ENCODE measurements at regions not wholly inside any gene's neighbourhood (a gene's known extent, or its start where the extent isn't known, plus 50 kb on each side); places are given as distances from the start of the nearest gene placed in this dataset.
"Not testable (repeated sequence)": the region's sequence is repeated elsewhere in the genome, so short reads cannot be mapped to it uniquely, and the experiment has no call there.

- DNase-seq, result no peak
- Histone ChIP-seq H3K36me3 (replicated peaks; ENCODE audit: control insufficient read depth, insufficient read depth, low read length) (no peaks in the 10 kb centered on the region), H3K27me3 (ENCODE audit: control insufficient read depth, insufficient read depth, low read length) (no peaks in the 10 kb centered on the region), H3K4me3 (ENCODE audit: insufficient read depth, low read depth, low read length) (no peak overlapping the region)
Observed at GRCh38 chr6:11889572-11889971, 111.0 kb upstream of the ADTRP start.

GRCh38 chr6:11888727-11889126 lies 110.1 kb upstream of the ADTRP start:
- Histone ChIP-seq H3K36me3 (replicated peaks; ENCODE audit: control insufficient read depth, insufficient read depth, low read length) (no peaks in the 10 kb centered on the region), H3K4me3 (ENCODE audit: insufficient read depth, low read depth, low read length) (no peak overlapping the region), H3K27me3 (ENCODE audit: control insufficient read depth, insufficient read depth, low read length) (no peaks in the 10 kb centered on the region)
- no peak for DNase-seq

DNA sequence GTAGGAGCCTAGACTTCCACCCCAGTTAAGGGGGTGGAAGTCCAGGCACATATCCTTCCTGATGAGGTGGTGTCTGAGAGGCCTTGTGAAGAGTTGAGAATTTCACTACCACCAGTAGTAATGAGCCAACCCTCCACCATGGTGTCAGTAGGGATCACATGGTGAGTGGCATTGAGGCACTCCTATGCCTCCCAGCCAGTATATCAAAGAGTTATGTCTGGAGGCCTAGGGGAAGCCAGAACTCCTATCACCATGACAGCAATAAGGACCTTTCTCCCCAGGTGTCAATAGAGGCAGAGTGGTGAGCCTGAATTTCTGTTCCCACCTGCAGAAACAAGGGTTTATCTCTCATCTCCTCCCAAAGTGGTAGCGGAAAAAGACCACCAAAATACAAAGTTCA lies 106.6 kb upstream of the ADTRP start:
- Histone ChIP-seq H3K36me3 (replicated peaks; ENCODE audit: control insufficient read depth, insufficient read depth, low read length) (no peaks in the 10 kb centered on the region), H3K27me3 (ENCODE audit: control insufficient read depth, insufficient read depth, low read length) (no peaks in the 10 kb centered on the region), H3K4me3 (ENCODE audit: insufficient read depth, low read depth, low read length) (no peak overlapping the region)
- no peak for DNase-seq

GRCh38 chr6:11883471-11883870 lies 104.9 kb upstream of the ADTRP start:
- DNase-seq; H3K4me3 ChIP-seq (ENCODE audit: insufficient read depth, low read depth, low read length); H3K36me3 ChIP-seq (replicated peaks; ENCODE audit: control insufficient read depth, insufficient read depth, low read length); H3K27me3 ChIP-seq (ENCODE audit: control insufficient read depth, insufficient read depth, low read length): not testable (repeated sequence)

- H3K36me3 ChIP-seq (replicated peaks; ENCODE audit: control insufficient read depth, insufficient read depth, low read length); H3K27me3 ChIP-seq (ENCODE audit: control insufficient read depth, insufficient read depth, low read length); H3K4me3 ChIP-seq (ENCODE audit: insufficient read depth, low read depth, low read length); DNase-seq: not testable (repeated sequence)
Observed at GRCh38 chr6:11880156-11880555, 101.6 kb upstream of the ADTRP start.

- Histone ChIP-seq H3K36me3 (replicated peaks; ENCODE audit: control insufficient read depth, insufficient read depth, low read length) (no peaks in the 10 kb centered on the region), H3K4me3 (ENCODE audit: insufficient read depth, low read depth, low read length) (no peak overlapping the region), H3K27me3 (ENCODE audit: control insufficient read depth, insufficient read depth, low read length) (no peaks in the 10 kb centered on the region)
- DNase-seq, result no peak
Observed at GRCh38 chr6:11878735-11879134, 100.1 kb upstream of the ADTRP start.

- Histone ChIP-seq H3K36me3 (replicated peaks; ENCODE audit: control insufficient read depth, insufficient read depth, low read length) (no peaks in the 10 kb centered on the region), H3K4me3 (ENCODE audit: insufficient read depth, low read depth, low read length) (no peak overlapping the region), H3K27me3 (ENCODE audit: control insufficient read depth, insufficient read depth, low read length) (no peaks in the 10 kb centered on the region)
- DNase-seq, result no peak
Observed at GRCh38 chr6:11878029-11878428, 99.4 kb upstream of the ADTRP start.

DNA sequence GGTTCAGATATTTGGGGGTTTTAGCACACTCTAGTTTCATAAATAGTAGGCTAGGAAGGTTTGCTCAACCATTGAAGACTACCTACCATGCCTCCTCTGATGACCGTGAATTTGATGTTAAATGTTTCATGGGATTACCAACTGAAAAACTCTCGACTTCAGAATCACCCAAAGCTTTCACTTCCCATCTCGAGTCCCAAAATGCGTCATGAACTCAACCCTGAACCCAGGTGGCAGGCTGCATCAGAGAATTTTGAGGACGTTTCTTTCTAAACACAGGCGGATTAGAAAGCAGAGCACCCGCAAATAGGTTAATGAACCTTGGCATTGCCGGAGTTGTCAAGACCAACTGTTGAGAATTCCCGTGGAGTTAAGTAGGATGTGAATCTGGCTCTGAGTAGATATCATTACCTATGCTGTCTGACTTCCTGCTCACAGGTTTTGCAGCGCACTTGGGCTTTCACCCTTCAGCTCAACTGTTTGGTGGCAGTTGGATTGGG lies 98.4 kb upstream of the ADTRP start:
- H3K36me3 ChIP-seq (replicated peaks; ENCODE audit: control insufficient read depth, insufficient read depth, low read length), result no peaks in the 10 kb centered on the region
- H3K4me3 ChIP-seq (ENCODE audit: insufficient read depth, low read depth, low read length), result no peak overlapping the region
- DNase-seq, result no peak
- no peaks in the 10 kb centered on the region for H3K27me3 ChIP-seq (ENCODE audit: control insufficient read depth, insufficient read depth, low read length)

- no peaks in the 10 kb centered on the region for H3K27me3 ChIP-seq (ENCODE audit: control insufficient read depth, insufficient read depth, low read length)
- no peaks in the 10 kb centered on the region for H3K36me3 ChIP-seq (replicated peaks; ENCODE audit: control insufficient read depth, insufficient read depth, low read length)
- no peak for DNase-seq
- H3K4me3 ChIP-seq (ENCODE audit: insufficient read depth, low read depth, low read length), result no peak overlapping the region
Observed at GRCh38 chr6:11875325-11876109, 96.9 kb upstream of the ADTRP start.

DNA sequence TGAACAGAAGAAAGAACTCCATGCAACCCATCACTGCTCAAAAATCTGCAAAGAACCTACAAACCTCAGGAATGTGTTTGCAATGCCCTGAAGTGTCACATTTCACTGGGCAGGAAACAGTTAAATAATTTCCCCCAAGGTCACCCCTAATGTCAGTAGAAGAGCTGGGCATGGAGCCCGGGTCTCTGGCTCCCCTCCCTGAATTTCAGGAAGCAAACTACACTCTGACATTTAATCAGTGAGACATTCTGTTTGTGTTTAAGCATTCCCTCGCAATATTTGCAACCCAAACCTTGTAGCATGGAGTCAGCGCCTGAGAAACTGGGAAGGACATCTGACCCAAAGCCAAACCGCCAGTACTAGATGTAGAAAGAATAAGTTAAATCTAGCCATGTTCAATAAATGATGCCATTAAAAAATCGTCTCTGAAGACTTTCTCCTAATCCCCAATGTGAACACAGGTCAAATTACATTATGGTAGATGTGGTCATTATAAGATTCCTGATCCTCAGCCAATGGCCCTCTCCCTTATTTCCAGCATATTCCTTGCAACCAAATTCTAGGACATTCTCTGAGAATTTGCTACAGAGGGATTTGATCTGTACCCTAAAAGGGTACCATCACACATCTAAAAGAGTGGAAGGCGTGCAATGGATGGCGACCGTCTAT lies 91.2 kb upstream of the ADTRP start:
- H3K36me3 ChIP-seq (replicated peaks; ENCODE audit: control insufficient read depth, insufficient read depth, low read length), result no peaks in the 10 kb centered on the region
- no peak overlapping the region for H3K4me3 ChIP-seq (ENCODE audit: insufficient read depth, low read depth, low read length)
- no peaks in the 10 kb centered on the region for H3K27me3 ChIP-seq (ENCODE audit: control insufficient read depth, insufficient read depth, low read length)
- DNase-seq, result no peak

DNA sequence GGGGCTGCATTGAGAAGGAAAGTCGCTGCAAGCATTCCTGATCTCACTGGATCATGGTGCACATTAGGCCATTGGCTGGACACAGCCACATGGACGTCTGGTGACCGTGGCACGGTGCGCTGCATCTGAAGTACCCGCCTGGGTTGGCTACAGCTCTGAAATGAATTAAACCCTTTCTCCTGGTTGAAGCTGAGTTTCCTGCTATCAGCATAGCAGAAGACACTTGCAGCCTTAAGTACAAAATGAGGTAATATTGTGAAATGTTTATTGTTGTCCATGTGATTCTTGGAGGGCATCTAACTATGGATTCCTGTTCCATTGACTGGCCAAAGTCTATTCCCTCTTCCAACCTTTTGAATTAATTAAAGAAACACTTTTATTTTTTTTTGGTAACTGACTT lies 89.8 kb upstream of the ADTRP start:
- H3K27me3 ChIP-seq (ENCODE audit: control insufficient read depth, insufficient read depth, low read length), result no peaks in the 10 kb centered on the region
- H3K36me3 ChIP-seq (replicated peaks; ENCODE audit: control insufficient read depth, insufficient read depth, low read length), result no peaks in the 10 kb centered on the region
- no peak for DNase-seq
- H3K4me3 ChIP-seq (ENCODE audit: insufficient read depth, low read depth, low read length), result no peak overlapping the region

GRCh38 chr6:11865680-11866300 lies 87.2 kb upstream of the ADTRP start:
- Histone ChIP-seq H3K36me3 (replicated peaks; ENCODE audit: control insufficient read depth, insufficient read depth, low read length) (no peaks in the 10 kb centered on the region), H3K27me3 (ENCODE audit: control insufficient read depth, insufficient read depth, low read length) (no peaks in the 10 kb centered on the region), H3K4me3 (ENCODE audit: insufficient read depth, low read depth, low read length) (no peak overlapping the region)
- DNase-seq, result no peak

GRCh38 chr6:11858439-11858838 lies 79.8 kb upstream of the ADTRP start:
- no peak for DNase-seq
- Histone ChIP-seq H3K36me3 (replicated peaks; ENCODE audit: control insufficient read depth, insufficient read depth, low read length) (no peaks in the 10 kb centered on the region), H3K4me3 (ENCODE audit: insufficient read depth, low read depth, low read length) (no peak overlapping the region), H3K27me3 (ENCODE audit: control insufficient read depth, insufficient read depth, low read length) (no peaks in the 10 kb centered on the region)

DNA sequence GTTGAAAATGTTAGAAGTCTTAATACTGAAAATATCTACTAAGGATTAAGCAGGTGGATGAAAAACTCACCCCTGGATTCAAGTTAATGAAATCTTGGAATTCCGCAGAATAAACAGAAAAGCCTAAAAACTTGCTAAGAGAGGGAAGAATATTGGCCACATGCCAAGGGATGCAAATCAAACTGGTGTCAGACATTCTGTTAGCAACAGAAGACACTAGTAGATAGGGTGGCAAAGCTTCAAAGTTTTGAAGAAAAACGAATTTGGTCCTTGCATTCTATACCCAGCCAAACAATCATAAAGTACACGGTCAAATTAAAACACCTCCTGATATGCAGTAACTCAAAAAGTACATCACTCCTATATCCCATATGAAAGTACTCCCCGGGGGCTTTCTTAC lies 77.1 kb upstream of the ADTRP start:
- Histone ChIP-seq H3K4me3 (ENCODE audit: insufficient read depth, low read depth, low read length) (no peak overlapping the region), H3K27me3 (ENCODE audit: control insufficient read depth, insufficient read depth, low read length) (no peaks in the 10 kb centered on the region), H3K36me3 (replicated peaks; ENCODE audit: control insufficient read depth, insufficient read depth, low read length) (no peaks in the 10 kb centered on the region)
- no peak for DNase-seq
